ENCODE measurements at regions not wholly inside any gene's neighbourhood (a gene's known extent, or its start where the extent isn't known, plus 50 kb on each side); places are given as distances from the start of the nearest gene placed in this dataset.

DNA sequence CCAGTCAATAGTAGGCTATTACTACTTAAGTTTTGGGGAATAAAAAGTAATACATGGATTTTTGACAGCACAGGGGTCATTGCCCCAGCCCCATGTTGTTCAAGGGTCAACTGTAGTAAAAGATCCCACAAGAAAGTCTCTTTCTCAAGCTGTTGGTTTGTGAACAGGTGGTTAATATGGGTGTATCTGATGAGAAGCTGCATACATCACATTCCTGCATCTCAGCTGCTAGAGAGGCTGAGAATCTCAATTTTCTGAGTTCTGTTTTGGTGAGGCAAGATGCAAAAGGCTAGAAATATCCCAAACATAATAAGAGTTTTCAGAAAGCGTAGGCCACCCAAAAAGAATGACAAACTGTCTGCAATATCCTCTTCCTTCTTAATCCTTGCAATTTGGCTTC, 76.8 kb upstream of the DAPK1 start:
- TF ChIP-seq, protein P1, sequence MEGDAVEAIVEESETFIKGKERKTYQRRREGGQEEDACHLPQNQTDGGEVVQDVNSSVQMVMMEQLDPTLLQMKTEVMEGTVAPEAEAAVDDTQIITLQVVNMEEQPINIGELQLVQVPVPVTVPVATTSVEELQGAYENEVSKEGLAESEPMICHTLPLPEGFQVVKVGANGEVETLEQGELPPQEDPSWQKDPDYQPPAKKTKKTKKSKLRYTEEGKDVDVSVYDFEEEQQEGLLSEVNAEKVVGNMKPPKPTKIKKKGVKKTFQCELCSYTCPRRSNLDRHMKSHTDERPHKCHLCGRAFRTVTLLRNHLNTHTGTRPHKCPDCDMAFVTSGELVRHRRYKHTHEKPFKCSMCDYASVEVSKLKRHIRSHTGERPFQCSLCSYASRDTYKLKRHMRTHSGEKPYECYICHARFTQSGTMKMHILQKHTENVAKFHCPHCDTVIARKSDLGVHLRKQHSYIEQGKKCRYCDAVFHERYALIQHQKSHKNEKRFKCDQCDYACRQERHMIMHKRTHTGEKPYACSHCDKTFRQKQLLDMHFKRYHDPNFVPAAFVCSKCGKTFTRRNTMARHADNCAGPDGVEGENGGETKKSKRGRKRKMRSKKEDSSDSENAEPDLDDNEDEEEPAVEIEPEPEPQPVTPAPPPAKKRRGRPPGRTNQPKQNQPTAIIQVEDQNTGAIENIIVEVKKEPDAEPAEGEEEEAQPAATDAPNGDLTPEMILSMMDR (IDR thresholded peaks at IDR 0.05; ENCODE audit: low read depth, low read length) = no peak
- TF ChIP-seq EZH2phosphoT487 (IDR thresholded peaks at IDR 0.05; ENCODE audit: low read depth) = no peak
